Activated CD4-positive, alpha-beta T cell treated with anti-CD3 and anti-CD28 coated beads for 36 hours (primary cell): ENCODE measurements at regions not wholly inside any gene's neighbourhood (a gene's known extent, or its start where the extent isn't known, plus 50 kb on each side); places are given as distances from the start of the nearest gene placed in this dataset.
"Not testable (repeated sequence)": the region's sequence is repeated elsewhere in the genome, so short reads cannot be mapped to it uniquely, and the experiment has no call there.

Experiments used
- ATAC-seq: fragments of 200-7000 bp; cut with Tn5 transposase; one replicate; pipeline ENCODE4 v1.10.0; 2021; ENCODE audit warnings: mild to moderate bottlenecking, moderate library complexity
- CTCF ChIA-PET: fragments of 350-600 bp; sonication (Branson Sonifier 250); formaldehyde crosslinking; loops from one replicate; lab custom pipeline; 2021; ENCODE audit warnings: antibody characterized with exemption; lab: Charles Lee
- POLR2A ChIA-PET: fragments of 350-600 bp; sonication (Branson Sonifier 250); formaldehyde crosslinking; loops from one replicate; lab custom pipeline; 2021; ENCODE audit warnings: antibody characterized with exemption, inconsistent platforms; lab: Charles Lee
- DNase-seq: peaks from one replicate; pipeline ENCODE4 v3.0.0-alpha.2; 2020
- H3K27ac Mint-ChIP-seq: one replicate; pipeline ENCODE4 v1.8.0; 2021; ENCODE audit warnings: mixed read lengths
- H3K27me3 Mint-ChIP-seq: one replicate; pipeline ENCODE4 v1.8.0; 2021; ENCODE audit warnings: mixed read lengths
- H3K36me3 Mint-ChIP-seq: one replicate; pipeline ENCODE4 v1.8.0; 2021; ENCODE audit warnings: low read depth, mixed read lengths
- H3K4me1 Mint-ChIP-seq: one replicate; pipeline ENCODE4 v1.8.0; 2021; ENCODE audit warnings: mixed read lengths
- H3K4me3 Mint-ChIP-seq: one replicate; pipeline ENCODE4 v1.8.0; 2021; ENCODE audit warnings: mild to moderate bottlenecking, moderate library complexity, mixed read lengths
- H3K9me3 Mint-ChIP-seq: one replicate; pipeline ENCODE4 v1.8.0; 2021; ENCODE audit warnings: low read depth, mixed read lengths
- intact Hi-C, 2 experiments: fragments of 100-400 bp; cut with DNase I in 1 of 2; cut with micrococcal nuclease in 1 of 2; formaldehyde crosslinking; loops; one replicate each; pipeline versions ENCODE4 v1.14.2 to v1.15.1; 2022 to 2024; cut with DNase I, micrococcal nuclease

DNA sequence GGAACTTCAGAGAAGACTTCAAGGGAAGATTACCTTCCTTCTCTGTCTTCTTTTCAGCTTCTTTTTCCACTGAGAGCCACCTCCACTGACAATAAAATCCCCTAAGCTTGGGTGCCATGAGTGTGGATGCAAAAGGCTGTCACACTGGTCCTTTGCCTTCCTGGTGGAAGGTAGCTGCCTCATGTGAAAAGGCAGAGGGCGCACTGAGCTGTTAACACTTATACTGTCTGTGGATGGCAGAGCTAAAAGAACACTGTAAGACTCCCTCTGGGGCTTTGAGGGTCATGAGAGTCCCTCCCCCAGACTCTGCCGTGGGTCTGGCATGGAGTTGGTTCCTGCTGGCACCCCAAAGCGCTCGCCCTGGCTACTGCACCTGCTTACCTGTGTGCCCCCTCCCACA, 536.7 kb upstream of the IMPG1 start:
- Mint-ChIP-seq H3K9me3 (peaks cover 7% of the 10 kb centered on the region), H3K4me1 (no peaks in the 10 kb centered on the region), H3K27me3 (no peaks in the 10 kb centered on the region), H3K27ac (no peak overlapping the region), H3K36me3 (no peaks in the 10 kb centered on the region), H3K4me3 (no peak overlapping the region)
- DNase-seq (no peak), ATAC-seq (no peak)
- POLR2A ChIA-PET, result no interaction called here
- CTCF ChIA-PET, result interaction anchor here (1.1 kb wide), 1 partner anchor 11 kb away, joined by 3 read pairs; no protein-coding TSS in a partner anchor
- intact Hi-C loops, result no loop called here

- intact Hi-C loops, result no loop called here
- Mint-ChIP-seq H3K36me3 (no peaks in the 10 kb centered on the region), H3K27ac (no peak overlapping the region), H3K4me1 (no peaks in the 10 kb centered on the region), H3K9me3 (peaks cover 22% of the 10 kb centered on the region), H3K4me3 (no peak overlapping the region), H3K27me3 (no peaks in the 10 kb centered on the region)
- DNase-seq, result no peak
- ChIA-PET CTCF (interaction anchor here (1.1 kb wide), 1 partner anchor 22 kb away, joined by 5 read pairs; no protein-coding TSS in a partner anchor), POLR2A (no interaction called here)
- ATAC-seq, result no peak
Observed at GRCh38 chr6:76594109-76594508, 521.6 kb upstream of the IMPG1 start.

GRCh38 chr6:76593668-76594067, 521.2 kb upstream of the IMPG1 start:
- Mint-ChIP-seq H3K27ac (no peak overlapping the region), H3K9me3 (peaks cover 20% of the 10 kb centered on the region), H3K36me3 (no peaks in the 10 kb centered on the region), H3K4me1 (no peaks in the 10 kb centered on the region), H3K4me3 (no peak overlapping the region), H3K27me3 (no peaks in the 10 kb centered on the region)
- ChIA-PET CTCF (interaction anchor here (1.1 kb wide), 1 partner anchor 23 kb away, joined by 5 read pairs; no protein-coding TSS in a partner anchor), POLR2A (no interaction called here)
- DNase-seq (no peak), ATAC-seq (no peak)
- intact Hi-C loops, result no loop called here

- ATAC-seq, result no peak
- ChIA-PET CTCF (no interaction called here), POLR2A (no interaction called here)
- Mint-ChIP-seq H3K4me1 (no peaks in the 10 kb centered on the region), H3K36me3 (no peaks in the 10 kb centered on the region), H3K4me3 (no peak overlapping the region), H3K27me3 (no peaks in the 10 kb centered on the region), H3K27ac (no peak overlapping the region), H3K9me3 (peaks cover 20% of the 10 kb centered on the region)
- DNase-seq, result no peak
- intact Hi-C loops, result no loop called here
Observed at GRCh38 chr6:76592566-76592965, 520.1 kb upstream of the IMPG1 start.

GRCh38 chr6:76587271-76587670, 514.8 kb upstream of the IMPG1 start:
- peaks cover 5% of the 10 kb centered on the region for H3K9me3 Mint-ChIP-seq
- H3K4me3 Mint-ChIP-seq, result no peak overlapping the region
- no peaks in the 10 kb centered on the region for H3K27me3 Mint-ChIP-seq
- ChIA-PET CTCF (no interaction called here), POLR2A (no interaction called here)
- ATAC-seq, result no peak
- no peak overlapping the region for H3K27ac Mint-ChIP-seq
- DNase-seq, result no peak
- intact Hi-C loops, result no loop called here
- no peaks in the 10 kb centered on the region for H3K4me1 Mint-ChIP-seq
- H3K36me3 Mint-ChIP-seq, result no peaks in the 10 kb centered on the region

GRCh38 chr6:76584121-76584520, 511.7 kb upstream of the IMPG1 start:
- ATAC-seq, result no peak

GRCh38 chr6:76578746-76579145, 506.3 kb upstream of the IMPG1 start:
- peaks cover 4% of the 10 kb centered on the region for H3K9me3 Mint-ChIP-seq
- CTCF ChIA-PET, result no interaction called here
- H3K27me3 Mint-ChIP-seq, result no peaks in the 10 kb centered on the region
- POLR2A ChIA-PET, result no interaction called here
- DNase-seq (no peak), ATAC-seq (no peak)
- H3K36me3 Mint-ChIP-seq, result no peaks in the 10 kb centered on the region
- no peaks in the 10 kb centered on the region for H3K4me1 Mint-ChIP-seq
- H3K27ac Mint-ChIP-seq, result no peak overlapping the region
- no peak overlapping the region for H3K4me3 Mint-ChIP-seq
- intact Hi-C loops, result no loop called here

More at GRCh38 chr6:76584121-76584520, 511.7 kb upstream of the IMPG1 start:
- H3K4me3 Mint-ChIP-seq, result no peak overlapping the region
- H3K4me1 Mint-ChIP-seq, result no peaks in the 10 kb centered on the region
- H3K9me3 Mint-ChIP-seq, result peaks cover 4% of the 10 kb centered on the region
- ChIA-PET CTCF (interaction anchor here (0.7 kb wide), 1 partner anchor 25 kb away, joined by 3 read pairs; no protein-coding TSS in a partner anchor), POLR2A (no interaction called here)
- H3K36me3 Mint-ChIP-seq, result no peaks in the 10 kb centered on the region
- H3K27ac Mint-ChIP-seq, result no peak overlapping the region
- intact Hi-C loops, result no loop called here
- no peak for DNase-seq
- no peaks in the 10 kb centered on the region for H3K27me3 Mint-ChIP-seq

- CTCF ChIA-PET, result interaction anchor here (0.7 kb wide), 1 partner anchor 134 kb away, joined by 3 read pairs; no protein-coding TSS in a partner anchor
- POLR2A ChIA-PET, result no interaction called here
- no peak overlapping the region for H3K27ac Mint-ChIP-seq
- intact Hi-C loops, result no loop called here
- DNase-seq, result no peak
- no peaks in the 10 kb centered on the region for H3K9me3 Mint-ChIP-seq
- H3K4me3 Mint-ChIP-seq, result no peak overlapping the region
- H3K27me3 Mint-ChIP-seq, result no peaks in the 10 kb centered on the region
- no peaks in the 10 kb centered on the region for H3K36me3 Mint-ChIP-seq
- ATAC-seq, result no peak
- H3K4me1 Mint-ChIP-seq, result no peaks in the 10 kb centered on the region
Observed at GRCh38 chr6:76574746-76575145, 502.3 kb upstream of the IMPG1 start.

DNA sequence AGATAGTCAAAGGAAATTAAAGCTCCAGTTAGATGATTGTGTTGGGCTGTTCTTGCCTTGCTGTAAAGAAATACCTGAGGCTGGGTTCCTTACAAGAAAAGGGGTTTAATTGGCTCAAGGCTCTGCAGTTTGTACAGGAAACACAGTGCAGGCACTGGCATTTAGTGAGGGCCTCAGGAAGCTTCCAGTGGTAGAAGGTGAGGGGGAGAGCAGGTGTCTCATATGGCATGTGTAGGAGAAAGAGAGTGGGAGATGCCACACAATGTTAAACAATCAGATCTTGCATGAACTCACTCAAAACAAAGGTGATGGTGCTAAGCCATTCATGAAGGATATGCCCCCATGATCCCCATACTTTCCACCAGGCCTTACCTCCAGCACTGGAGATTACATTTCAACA, 493.5 kb upstream of the IMPG1 start:
- CTCF ChIA-PET, result no interaction called here
- POLR2A ChIA-PET, result no interaction called here
- Mint-ChIP-seq H3K4me3 (no peak overlapping the region), H3K27ac (no peak overlapping the region), H3K36me3 (no peaks in the 10 kb centered on the region), H3K27me3 (no peaks in the 10 kb centered on the region), H3K9me3 (peaks cover 9% of the 10 kb centered on the region), H3K4me1 (no peaks in the 10 kb centered on the region)
- intact Hi-C loops, result no loop called here
- DNase-seq (no peak), ATAC-seq (no peak)

DNA sequence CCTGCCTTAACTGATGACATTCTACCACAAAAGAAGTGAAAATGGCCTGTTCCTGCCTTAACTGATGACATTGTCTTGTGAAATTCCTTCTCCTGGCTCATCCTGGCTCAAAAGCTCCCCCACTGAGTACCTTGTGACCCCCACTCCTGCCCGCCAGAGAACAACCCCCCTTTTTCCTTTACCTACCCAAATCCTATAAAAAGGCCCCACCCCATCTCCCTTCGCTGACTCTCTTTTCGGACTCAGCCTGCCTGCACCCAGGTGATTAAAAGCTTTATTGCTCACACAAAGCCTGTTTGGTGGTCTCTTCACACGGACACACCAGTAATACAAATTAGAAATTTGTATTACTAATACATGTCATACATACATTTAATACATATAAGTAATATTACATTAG, 489.9 kb upstream of the IMPG1 start:
- CTCF ChIA-PET, H3K27me3 Mint-ChIP-seq, ATAC-seq, DNase-seq, H3K4me3 Mint-ChIP-seq, H3K27ac Mint-ChIP-seq, H3K9me3 Mint-ChIP-seq, POLR2A ChIA-PET, intact Hi-C loops, H3K4me1 Mint-ChIP-seq, H3K36me3 Mint-ChIP-seq: not testable (repeated sequence)

DNA sequence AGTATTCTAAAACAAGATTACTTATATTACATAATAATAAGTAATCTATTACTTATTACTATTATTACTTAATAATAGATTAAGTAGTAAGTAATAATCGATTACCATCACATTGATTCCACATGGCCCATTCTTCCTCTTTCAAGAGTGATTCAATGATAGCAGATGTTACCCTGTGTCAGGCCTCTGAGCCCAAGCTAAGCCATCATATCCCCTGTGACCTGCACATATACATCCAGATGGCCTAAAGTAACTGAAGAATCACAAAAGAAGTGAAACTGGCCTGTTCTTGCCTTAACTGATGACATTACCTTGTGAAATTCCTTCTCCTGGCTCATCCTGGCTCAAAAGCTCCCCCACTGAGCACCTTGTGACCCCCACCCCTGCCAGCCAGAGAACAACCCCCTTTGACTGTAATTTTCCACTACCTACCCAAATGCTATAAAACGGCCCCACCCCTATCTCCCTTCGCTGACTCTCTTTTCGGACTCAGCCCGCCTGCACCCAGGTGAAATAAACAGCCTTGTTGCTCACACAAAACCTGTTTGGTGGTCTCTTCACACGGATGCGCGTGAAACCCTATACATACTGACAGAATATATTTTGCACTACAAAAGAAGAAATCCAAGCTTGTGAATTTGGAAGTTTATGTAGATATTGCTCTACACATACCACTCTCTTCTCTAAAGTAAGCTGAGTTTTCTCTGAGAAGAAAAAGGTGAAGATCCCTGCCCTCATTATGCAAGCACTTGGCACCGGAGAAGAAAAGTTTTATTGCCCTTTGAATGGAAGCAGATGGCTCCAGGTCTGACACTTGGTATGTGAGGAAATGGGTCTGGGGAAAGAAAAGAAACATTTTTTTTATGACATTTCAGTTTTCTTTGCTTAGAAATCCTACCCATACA, 488.6 kb upstream of the IMPG1 start:
- POLR2A ChIA-PET, H3K36me3 Mint-ChIP-seq, H3K27ac Mint-ChIP-seq, H3K27me3 Mint-ChIP-seq, ATAC-seq, DNase-seq, H3K9me3 Mint-ChIP-seq, H3K4me1 Mint-ChIP-seq, intact Hi-C loops, H3K4me3 Mint-ChIP-seq: not testable (repeated sequence)
- CTCF ChIA-PET, result interaction anchor here (0.8 kb wide), 1 partner anchor 489 kb away, joined by 3 read pairs; no protein-coding TSS in a partner anchor

DNA sequence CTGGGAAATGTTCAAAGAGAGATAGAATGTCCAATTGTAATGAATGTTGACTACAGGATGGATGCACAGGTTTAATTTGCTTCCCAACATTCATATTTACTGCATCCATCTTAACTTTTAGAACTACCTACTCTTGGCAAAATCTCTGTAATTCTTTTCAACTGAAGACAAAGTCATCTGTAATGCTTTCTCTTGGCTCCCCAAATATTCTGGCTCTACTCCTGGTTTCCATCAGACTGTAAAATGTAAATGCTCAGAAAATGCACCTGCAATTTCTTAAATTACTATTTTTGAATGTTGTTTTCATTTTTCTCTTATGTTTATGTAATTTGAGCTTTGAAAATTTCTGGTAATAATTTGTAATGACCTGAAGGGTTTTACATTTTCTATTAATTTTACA, 480.8 kb upstream of the IMPG1 start:
- Mint-ChIP-seq H3K27ac (no peak overlapping the region), H3K27me3 (no peaks in the 10 kb centered on the region), H3K36me3 (no peaks in the 10 kb centered on the region), H3K4me1 (no peaks in the 10 kb centered on the region), H3K4me3 (no peak overlapping the region), H3K9me3 (peaks cover 4% of the 10 kb centered on the region)
- CTCF ChIA-PET, result no interaction called here
- DNase-seq, result no peak
- POLR2A ChIA-PET, result no interaction called here
- no peak for ATAC-seq
- intact Hi-C loops, result no loop called here
